H1 (cell line): ENCODE measurements at regions not wholly inside any gene's neighbourhood (a gene's known extent, or its start where the extent isn't known, plus 50 kb on each side); places are given as distances from the start of the nearest gene placed in this dataset.

ENCODE experiments used
- CBX5 ChIP-seq: fragments of 300-800, 300-1000 bp; sonication (generic); IDR thresholded peaks from 2 replicates; pipeline ENCODE4 v1.7.1; 2016; ENCODE audit warnings: antibody characterized with exemption, low read length, low read depth
- CREB1 ChIP-seq: IDR thresholded peaks from 2 replicates; pipeline ENCODE4 v1.6.1; 2012; ENCODE audit warnings: inconsistent platforms
- FOSL1 ChIP-seq: IDR thresholded peaks from 2 replicates; pipeline ENCODE4 v1.6.1; 2011; ENCODE audit warnings: mild to moderate bottlenecking, low read depth, low read length, moderate library complexity; ENCODE audit not compliant: insufficient read depth
- GTF2F1 ChIP-seq: IDR thresholded peaks from 2 replicates; pipeline ENCODE4 v1.6.1; 2012; ENCODE audit warnings: low read depth, low read length, improper control_type of control experiment, borderline replicate concordance
- JUN ChIP-seq: IDR thresholded peaks from 2 replicates; pipeline ENCODE4 v1.6.1; 2011; ENCODE audit warnings: low read depth, mild to moderate bottlenecking, improper control_type of control experiment, low read length
- SIN3A ChIP-seq, 2 experiments: IDR thresholded peaks in 1 of 2; conservative IDR thresholded peaks in 1 of 2; 2 replicates each; pipeline ENCODE4 v1.6.1; 2011 to 2012; ENCODE audit warnings: low read length in 2 of 2, improper control_type of control experiment in 1 of 2, low read depth in 1 of 2, mild to moderate bottlenecking in 1 of 2
- SIX5 ChIP-seq: IDR thresholded peaks from 2 replicates; pipeline ENCODE4 v1.6.1; 2011; ENCODE audit warnings: mild to moderate bottlenecking, low read depth, low read length
- SP2 ChIP-seq: IDR thresholded peaks from 2 replicates; pipeline ENCODE4 v1.6.1; 2012; ENCODE audit warnings: mild to moderate bottlenecking, low read length, inconsistent platforms
- SUZ12 ChIP-seq: fragments of 200-600 bp; sonication (generic); IDR thresholded peaks from 2 replicates; pipeline ENCODE4 v1.6.1; 2012; ENCODE audit warnings: mild to moderate bottlenecking, inconsistent platforms, low read length, moderate library complexity, mixed read lengths
- TBP ChIP-seq: IDR thresholded peaks from 2 replicates; pipeline ENCODE4 v1.6.1; 2011; ENCODE audit warnings: low read depth, low read length, improper control_type of control experiment
- TEAD4 ChIP-seq: IDR thresholded peaks from 2 replicates; pipeline ENCODE4 v1.6.1; 2012; ENCODE audit warnings: low read depth, low read length, inconsistent platforms, mixed read lengths
- YY1 ChIP-seq: IDR thresholded peaks from 2 replicates; pipeline ENCODE4 v1.6.1; 2011; ENCODE audit warnings: low read depth, mild to moderate bottlenecking, low read length
- TF ChIP-seq, protein P1 (sequence below): fragments of 300-600 bp; sonication (generic); IDR thresholded peaks from 2 replicates; pipeline ENCODE4 v1.7.1; 2012; ENCODE audit warnings: low read length, moderate library complexity, mild to moderate bottlenecking, inconsistent platforms; ENCODE audit not compliant: insufficient replicate concordance

DNA sequence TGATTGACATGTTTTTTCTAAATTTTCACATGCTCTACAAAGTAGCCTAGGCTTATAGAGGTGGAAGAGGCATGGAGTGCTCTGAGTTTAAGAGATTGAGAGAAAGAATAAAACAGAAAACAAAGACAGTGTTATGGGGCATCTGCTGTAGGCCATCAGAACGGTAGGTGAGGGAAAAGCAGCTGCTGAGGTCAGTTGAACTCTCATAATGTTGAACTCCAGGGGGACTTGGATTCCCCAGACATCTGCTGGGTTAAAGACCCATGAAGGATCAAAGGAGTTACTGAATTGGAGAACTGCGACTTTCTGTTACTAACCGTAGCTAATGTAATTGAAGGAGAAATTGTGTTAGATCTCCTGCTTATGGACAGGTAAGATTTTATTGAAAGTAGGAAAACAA, 333.9 kb downstream of the TFAP2B start (continued):
- TF ChIP-seq, protein P1, sequence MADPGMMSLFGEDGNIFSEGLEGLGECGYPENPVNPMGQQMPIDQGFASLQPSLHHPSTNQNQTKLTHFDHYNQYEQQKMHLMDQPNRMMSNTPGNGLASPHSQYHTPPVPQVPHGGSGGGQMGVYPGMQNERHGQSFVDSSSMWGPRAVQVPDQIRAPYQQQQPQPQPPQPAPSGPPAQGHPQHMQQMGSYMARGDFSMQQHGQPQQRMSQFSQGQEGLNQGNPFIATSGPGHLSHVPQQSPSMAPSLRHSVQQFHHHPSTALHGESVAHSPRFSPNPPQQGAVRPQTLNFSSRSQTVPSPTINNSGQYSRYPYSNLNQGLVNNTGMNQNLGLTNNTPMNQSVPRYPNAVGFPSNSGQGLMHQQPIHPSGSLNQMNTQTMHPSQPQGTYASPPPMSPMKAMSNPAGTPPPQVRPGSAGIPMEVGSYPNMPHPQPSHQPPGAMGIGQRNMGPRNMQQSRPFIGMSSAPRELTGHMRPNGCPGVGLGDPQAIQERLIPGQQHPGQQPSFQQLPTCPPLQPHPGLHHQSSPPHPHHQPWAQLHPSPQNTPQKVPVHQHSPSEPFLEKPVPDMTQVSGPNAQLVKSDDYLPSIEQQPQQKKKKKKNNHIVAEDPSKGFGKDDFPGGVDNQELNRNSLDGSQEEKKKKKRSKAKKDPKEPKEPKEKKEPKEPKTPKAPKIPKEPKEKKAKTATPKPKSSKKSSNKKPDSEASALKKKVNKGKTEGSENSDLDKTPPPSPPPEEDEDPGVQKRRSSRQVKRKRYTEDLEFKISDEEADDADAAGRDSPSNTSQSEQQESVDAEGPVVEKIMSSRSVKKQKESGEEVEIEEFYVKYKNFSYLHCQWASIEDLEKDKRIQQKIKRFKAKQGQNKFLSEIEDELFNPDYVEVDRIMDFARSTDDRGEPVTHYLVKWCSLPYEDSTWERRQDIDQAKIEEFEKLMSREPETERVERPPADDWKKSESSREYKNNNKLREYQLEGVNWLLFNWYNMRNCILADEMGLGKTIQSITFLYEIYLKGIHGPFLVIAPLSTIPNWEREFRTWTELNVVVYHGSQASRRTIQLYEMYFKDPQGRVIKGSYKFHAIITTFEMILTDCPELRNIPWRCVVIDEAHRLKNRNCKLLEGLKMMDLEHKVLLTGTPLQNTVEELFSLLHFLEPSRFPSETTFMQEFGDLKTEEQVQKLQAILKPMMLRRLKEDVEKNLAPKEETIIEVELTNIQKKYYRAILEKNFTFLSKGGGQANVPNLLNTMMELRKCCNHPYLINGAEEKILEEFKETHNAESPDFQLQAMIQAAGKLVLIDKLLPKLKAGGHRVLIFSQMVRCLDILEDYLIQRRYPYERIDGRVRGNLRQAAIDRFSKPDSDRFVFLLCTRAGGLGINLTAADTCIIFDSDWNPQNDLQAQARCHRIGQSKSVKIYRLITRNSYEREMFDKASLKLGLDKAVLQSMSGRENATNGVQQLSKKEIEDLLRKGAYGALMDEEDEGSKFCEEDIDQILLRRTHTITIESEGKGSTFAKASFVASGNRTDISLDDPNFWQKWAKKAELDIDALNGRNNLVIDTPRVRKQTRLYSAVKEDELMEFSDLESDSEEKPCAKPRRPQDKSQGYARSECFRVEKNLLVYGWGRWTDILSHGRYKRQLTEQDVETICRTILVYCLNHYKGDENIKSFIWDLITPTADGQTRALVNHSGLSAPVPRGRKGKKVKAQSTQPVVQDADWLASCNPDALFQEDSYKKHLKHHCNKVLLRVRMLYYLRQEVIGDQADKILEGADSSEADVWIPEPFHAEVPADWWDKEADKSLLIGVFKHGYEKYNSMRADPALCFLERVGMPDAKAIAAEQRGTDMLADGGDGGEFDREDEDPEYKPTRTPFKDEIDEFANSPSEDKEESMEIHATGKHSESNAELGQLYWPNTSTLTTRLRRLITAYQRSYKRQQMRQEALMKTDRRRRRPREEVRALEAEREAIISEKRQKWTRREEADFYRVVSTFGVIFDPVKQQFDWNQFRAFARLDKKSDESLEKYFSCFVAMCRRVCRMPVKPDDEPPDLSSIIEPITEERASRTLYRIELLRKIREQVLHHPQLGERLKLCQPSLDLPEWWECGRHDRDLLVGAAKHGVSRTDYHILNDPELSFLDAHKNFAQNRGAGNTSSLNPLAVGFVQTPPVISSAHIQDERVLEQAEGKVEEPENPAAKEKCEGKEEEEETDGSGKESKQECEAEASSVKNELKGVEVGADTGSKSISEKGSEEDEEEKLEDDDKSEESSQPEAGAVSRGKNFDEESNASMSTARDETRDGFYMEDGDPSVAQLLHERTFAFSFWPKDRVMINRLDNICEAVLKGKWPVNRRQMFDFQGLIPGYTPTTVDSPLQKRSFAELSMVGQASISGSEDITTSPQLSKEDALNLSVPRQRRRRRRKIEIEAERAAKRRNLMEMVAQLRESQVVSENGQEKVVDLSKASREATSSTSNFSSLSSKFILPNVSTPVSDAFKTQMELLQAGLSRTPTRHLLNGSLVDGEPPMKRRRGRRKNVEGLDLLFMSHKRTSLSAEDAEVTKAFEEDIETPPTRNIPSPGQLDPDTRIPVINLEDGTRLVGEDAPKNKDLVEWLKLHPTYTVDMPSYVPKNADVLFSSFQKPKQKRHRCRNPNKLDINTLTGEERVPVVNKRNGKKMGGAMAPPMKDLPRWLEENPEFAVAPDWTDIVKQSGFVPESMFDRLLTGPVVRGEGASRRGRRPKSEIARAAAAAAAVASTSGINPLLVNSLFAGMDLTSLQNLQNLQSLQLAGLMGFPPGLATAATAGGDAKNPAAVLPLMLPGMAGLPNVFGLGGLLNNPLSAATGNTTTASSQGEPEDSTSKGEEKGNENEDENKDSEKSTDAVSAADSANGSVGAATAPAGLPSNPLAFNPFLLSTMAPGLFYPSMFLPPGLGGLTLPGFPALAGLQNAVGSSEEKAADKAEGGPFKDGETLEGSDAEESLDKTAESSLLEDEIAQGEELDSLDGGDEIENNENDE = no peak
- TF ChIP-seq CREB1 (no peak), GTF2F1 (no peak), SIN3A (conservative IDR thresholded peaks at IDR 0.05 in 1 of 2, IDR thresholded peaks at IDR 0.05 in 1 of 2; ENCODE audit: low read depth in 1 of 2, low read length in 2 of 2) (no peak), JUN (no peak), SIX5 (no peak), SUZ12 (no peak), CBX5 (no peak), TEAD4 (no peak), FOSL1 (no peak), YY1 (no peak), SP2 (no peak), TBP (no peak)
